HUES64 (cell line): ENCODE measurements at regions not wholly inside any gene's neighbourhood (a gene's known extent, or its start where the extent isn't known, plus 50 kb on each side); places are given as distances from the start of the nearest gene placed in this dataset.
"Not testable (repeated sequence)": the region's sequence is repeated elsewhere in the genome, so short reads cannot be mapped to it uniquely, and the experiment has no call there.

Experiments used
- H3K27ac ChIP-seq: 2 replicates; pipeline ENCODE4 v1.7.0; 2013; ENCODE audit warnings: low read depth, low read length, inconsistent platforms
- H3K27me3 ChIP-seq: 2 replicates; pipeline ENCODE4 v1.6.1; 2013; ENCODE audit warnings: mild to moderate bottlenecking, low read length; ENCODE audit not compliant: insufficient read depth
- H3K36me3 ChIP-seq: 2 replicates; pipeline ENCODE4 v1.6.1; 2013; ENCODE audit warnings: mild to moderate bottlenecking, low read length; ENCODE audit not compliant: insufficient read depth
- H3K4me1 ChIP-seq: 2 replicates; pipeline ENCODE4 v1.6.1; 2013; ENCODE audit warnings: mild to moderate bottlenecking, low read length, moderate library complexity; ENCODE audit not compliant: insufficient read depth
- H3K4me3 ChIP-seq: 2 replicates; pipeline ENCODE4 v1.5.1; 2013; ENCODE audit warnings: mild to moderate bottlenecking, low read length, moderate library complexity
- H3K9ac ChIP-seq: 2 replicates; pipeline ENCODE4 v1.6.1; 2013; ENCODE audit warnings: mild to moderate bottlenecking, low read depth, low read length
- H3K9me3 ChIP-seq: 2 replicates; pipeline ENCODE4 v1.6.1; 2013; ENCODE audit warnings: low read depth, low read length; ENCODE audit not compliant: insufficient read depth
- WGBS: fragments of 150-250, 120-280 bp; methylation state at CpG from one replicate; pipeline ENCODE4 v1.1.7; 2013; ENCODE audit warnings: missing lambda C conversion rate; 5-methylcytosine and 5-hydroxymethylcytosine counted together

- Histone ChIP-seq H3K9ac (no peak overlapping the region), H3K27me3 (no peaks in the 10 kb centered on the region), H3K27ac (no peak overlapping the region), H3K4me1 (peaks cover 7% of the 10 kb centered on the region; the same call in 1 of the 2 replicates), H3K9me3 (no peaks in the 10 kb centered on the region), H3K36me3 (no peaks in the 10 kb centered on the region), H3K4me3 (no peak overlapping the region)
- 84% methylated on average over 7 of the region's 9 CpGs for WGBS
Observed at GRCh38 chr10:30719832-30720231, 90.3 kb upstream of the LYZL2 start.

DNA sequence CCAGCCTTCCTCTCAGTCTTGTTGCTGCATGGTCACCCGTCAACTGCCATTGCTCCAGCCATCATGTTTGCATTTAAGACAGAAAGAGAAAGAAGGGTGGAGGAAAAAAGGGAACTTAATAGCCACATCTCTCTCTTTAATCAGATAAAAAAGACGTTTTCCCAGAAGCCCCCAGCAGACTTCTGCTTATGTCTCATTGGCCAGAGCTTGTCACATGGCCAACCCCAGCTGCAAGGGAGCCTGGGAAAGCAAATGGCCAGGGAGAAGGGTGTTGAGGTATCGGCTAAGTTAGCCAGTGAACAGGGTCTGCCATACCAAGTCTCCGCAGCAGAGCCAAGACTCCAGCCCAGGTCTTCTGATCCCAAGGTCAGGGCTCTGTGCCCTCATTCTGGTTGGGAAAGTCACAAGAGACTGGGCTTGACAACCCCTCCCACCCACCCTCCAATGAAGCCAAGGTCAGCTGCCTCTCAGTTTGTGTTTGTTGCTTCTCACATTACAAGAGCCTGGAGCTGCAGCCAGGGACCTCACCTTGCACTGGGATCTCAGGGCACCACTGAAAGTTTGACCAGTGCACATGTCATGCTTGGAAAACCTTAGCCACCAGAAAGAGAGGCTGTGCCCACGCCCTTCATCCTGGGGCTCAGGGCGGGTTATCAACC, 80.3 kb upstream of the LYZL2 start:
- Histone ChIP-seq H3K36me3 (no peaks in the 10 kb centered on the region), H3K9me3 (peaks cover 9% of the 10 kb centered on the region; the same call in 1 of the 2 replicates), H3K27me3 (no peaks in the 10 kb centered on the region), H3K9ac (no peak overlapping the region), H3K4me1 (peaks cover 8% of the 10 kb centered on the region; the same call in 1 of the 2 replicates), H3K4me3 (no peak overlapping the region), H3K27ac (no peak overlapping the region)
- WGBS = 88% methylated on average over 6 of the region's 6 CpGs

DNA sequence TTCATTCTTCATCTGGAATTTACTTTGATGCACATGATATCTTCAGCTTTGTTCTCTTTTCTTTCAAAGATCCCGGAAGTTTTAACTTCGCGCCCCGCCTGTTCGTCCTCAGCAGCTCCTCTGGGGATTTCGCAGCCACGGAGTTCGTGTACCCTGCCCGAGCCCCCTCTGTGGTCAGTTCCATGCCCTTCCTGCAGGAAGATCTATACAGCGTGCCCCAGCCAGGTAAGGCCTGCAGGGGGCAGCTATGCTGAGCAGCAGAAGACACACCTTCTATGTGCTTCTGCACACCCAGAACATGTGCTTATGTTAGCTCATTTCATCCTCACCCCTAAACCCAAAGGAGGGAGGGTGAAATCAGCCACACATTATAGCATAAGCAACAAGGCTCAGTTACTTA, 79.7 kb upstream of the LYZL2 start:
- H3K36me3 ChIP-seq = no peaks in the 10 kb centered on the region
- H3K9ac ChIP-seq = no peak overlapping the region
- H3K27ac ChIP-seq = no peak overlapping the region
- H3K4me1 ChIP-seq = peaks cover 9% of the 10 kb centered on the region; the same call in 1 of the 2 replicates
- no peak overlapping the region for H3K4me3 ChIP-seq
- WGBS = 89% methylated on average over 10 of the region's 10 CpGs
- H3K9me3 ChIP-seq = peaks cover 9% of the 10 kb centered on the region; the same call in 1 of the 2 replicates
- H3K27me3 ChIP-seq = no peaks in the 10 kb centered on the region

- Histone ChIP-seq H3K9ac (no peak overlapping the region), H3K36me3 (no peaks in the 10 kb centered on the region), H3K4me3 (no peak overlapping the region), H3K27me3 (no peaks in the 10 kb centered on the region), H3K27ac (no peak overlapping the region), H3K4me1 (peaks cover 9% of the 10 kb centered on the region; the same call in 1 of the 2 replicates), H3K9me3 (no peaks in the 10 kb centered on the region)
- 93% methylated on average over 1 of the region's 3 CpGs for WGBS
Observed at GRCh38 chr10:30708234-30708633, 78.7 kb upstream of the LYZL2 start.

GRCh38 chr10:30706189-30706588, 76.6 kb upstream of the LYZL2 start:
- H3K4me3 ChIP-seq = not testable (repeated sequence)

DNA sequence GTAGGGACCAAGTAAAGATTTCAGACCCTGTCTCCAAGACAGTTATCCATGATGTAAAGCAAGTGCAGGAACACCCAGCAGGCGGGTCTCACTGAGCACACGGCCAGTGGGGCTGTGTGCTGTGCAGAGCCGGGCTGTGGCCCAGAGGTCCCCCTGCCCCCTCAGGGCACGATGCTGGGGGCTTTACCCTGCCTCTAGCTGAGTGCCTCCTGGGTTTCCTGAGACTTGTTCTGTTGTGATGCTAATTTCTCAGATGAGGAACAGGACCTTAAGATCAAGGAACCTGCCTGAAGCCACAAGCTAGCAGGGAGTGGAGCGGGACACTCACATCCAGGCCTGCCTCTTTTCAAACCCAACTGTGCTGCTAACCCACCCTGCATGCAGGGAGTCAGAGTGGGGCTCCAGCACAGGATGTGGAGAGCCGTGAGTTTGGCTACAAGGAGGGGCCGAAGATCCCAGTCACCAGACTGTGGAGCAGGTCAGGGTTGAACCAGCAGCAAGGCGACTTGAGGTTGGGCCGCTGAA, 76.1 kb upstream of the LYZL2 start:
- Histone ChIP-seq H3K9ac (no peak overlapping the region), H3K27ac (no peak overlapping the region), H3K36me3 (no peaks in the 10 kb centered on the region), H3K4me1 (peaks cover 23% of the 10 kb centered on the region), H3K27me3 (no peaks in the 10 kb centered on the region), H3K9me3 (no peaks in the 10 kb centered on the region), H3K4me3 (no peak overlapping the region)
- 42% methylated on average over 9 of the region's 9 CpGs for WGBS

More at GRCh38 chr10:30706189-30706588, 76.6 kb upstream of the LYZL2 start:
- H3K9me3 ChIP-seq, H3K9ac ChIP-seq, H3K27ac ChIP-seq, H3K27me3 ChIP-seq, H3K36me3 ChIP-seq: not testable (repeated sequence)
- peaks cover 18% of the 10 kb centered on the region; the same call in 1 of the 2 replicates for H3K4me1 ChIP-seq
- 93% methylated on average over 1 of the region's 1 CpG for WGBS

GRCh38 chr10:30705101-30705624, 75.6 kb upstream of the LYZL2 start:
- H3K4me1 ChIP-seq = peaks cover 28% of the 10 kb centered on the region
- no peaks in the 10 kb centered on the region for H3K36me3 ChIP-seq
- H3K9me3 ChIP-seq = no peaks in the 10 kb centered on the region
- H3K9ac ChIP-seq = no peak overlapping the region
- WGBS = 34% methylated on average over 9 of the region's 9 CpGs
- no peak overlapping the region for H3K4me3 ChIP-seq
- H3K27ac ChIP-seq = no peak overlapping the region
- H3K27me3 ChIP-seq = no peaks in the 10 kb centered on the region

- H3K9ac ChIP-seq, H3K9me3 ChIP-seq, H3K27ac ChIP-seq, H3K27me3 ChIP-seq, H3K36me3 ChIP-seq, H3K4me3 ChIP-seq: not testable (repeated sequence)
- 85% methylated on average over 14 of the region's 14 CpGs for WGBS
- H3K4me1 ChIP-seq = peaks cover 33% of the 10 kb centered on the region
Observed at GRCh38 chr10:30704601-30705100, 75.1 kb upstream of the LYZL2 start.

DNA sequence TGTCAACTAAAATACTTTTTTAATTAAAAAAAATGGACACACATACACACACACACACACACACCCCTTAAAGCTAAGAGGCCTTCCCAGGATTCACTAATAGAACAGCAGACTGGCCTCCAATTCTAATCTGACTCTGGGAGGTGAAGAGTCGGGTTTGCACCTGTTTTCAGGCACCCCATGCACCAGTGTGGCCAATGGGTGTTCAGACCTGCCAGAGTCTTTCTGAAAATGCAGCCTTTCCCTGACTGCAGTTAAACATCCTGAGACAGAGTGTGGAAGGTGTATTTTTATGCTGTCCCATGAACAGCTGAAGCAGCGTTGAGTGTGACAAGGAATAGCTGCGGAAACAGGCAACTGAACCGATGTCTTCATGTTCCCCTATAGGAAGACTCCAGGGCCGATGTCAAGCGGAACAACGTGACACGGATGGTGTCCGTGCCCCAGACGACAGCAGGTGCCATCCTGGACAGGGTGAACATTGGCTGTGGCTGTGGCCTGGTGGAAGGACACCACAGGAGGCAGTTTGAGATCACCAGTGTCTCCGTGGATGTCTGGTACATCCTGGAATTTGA, 74.6 kb upstream of the LYZL2 start:
- Histone ChIP-seq H3K4me1 (peaks cover 36% of the 10 kb centered on the region), H3K4me3 (no peak overlapping the region), H3K9me3 (no peaks in the 10 kb centered on the region), H3K27me3 (no peaks in the 10 kb centered on the region), H3K36me3 (no peaks in the 10 kb centered on the region), H3K9ac (no peak overlapping the region), H3K27ac (no peak overlapping the region)
- 75% methylated on average over 11 of the region's 11 CpGs for WGBS

GRCh38 chr10:30703446-30703845, 73.9 kb upstream of the LYZL2 start:
- not testable (repeated sequence) for H3K9ac ChIP-seq, H3K36me3 ChIP-seq, H3K27ac ChIP-seq, H3K4me3 ChIP-seq, H3K27me3 ChIP-seq, H3K9me3 ChIP-seq
- H3K4me1 ChIP-seq = peaks cover 36% of the 10 kb centered on the region
- 93% methylated on average over 7 of the region's 7 CpGs for WGBS

- no peaks in the 10 kb centered on the region for H3K9me3 ChIP-seq
- H3K9ac ChIP-seq = no peak overlapping the region
- H3K4me3 ChIP-seq = no peak overlapping the region
- H3K4me1 ChIP-seq = peaks cover 42% of the 10 kb centered on the region
- H3K27ac ChIP-seq = no peak overlapping the region
- 75% methylated on average over 5 of the region's 5 CpGs for WGBS
- no peaks in the 10 kb centered on the region for H3K27me3 ChIP-seq
- H3K36me3 ChIP-seq = no peaks in the 10 kb centered on the region
Observed at GRCh38 chr10:30702860-30703259, 73.3 kb upstream of the LYZL2 start.
